Activated T-cell treated with anti-CD3 and anti-CD28 coated beads, Interleukin-2, amount 50 U/mL, for 72 hours (primary cell): ENCODE measurements at regions not wholly inside any gene's neighbourhood (a gene's known extent, or its start where the extent isn't known, plus 50 kb on each side); places are given as distances from the start of the nearest gene placed in this dataset.
"Not testable (repeated sequence)": the region's sequence is repeated elsewhere in the genome, so short reads cannot be mapped to it uniquely, and the experiment has no call there.

Source experiments
- ATAC-seq, 2 donors: fragments of 150-1000 bp; cut with Tn5 transposase; replicated peaks in 1 of 2; 2 replicates each; pipeline ENCODE4 v1.10.0; 2021; ENCODE audit warnings: moderate library complexity in 2 of 2, mild to moderate bottlenecking in 1 of 2
- DNase-seq, 2 donors: peaks; one replicate each; pipeline ENCODE4 v3.0.0; 2021 to 2022; ENCODE audit warnings: mixed read lengths in 1 of 2
- H3K27ac Mint-ChIP-seq: one replicate; pipeline ENCODE4 v1.8.0; 2022; ENCODE audit warnings: mild to moderate bottlenecking, moderate library complexity, mixed read lengths
- H3K27me3 Mint-ChIP-seq: one replicate; pipeline ENCODE4 v1.8.0; 2022; ENCODE audit warnings: low read depth, mixed read lengths
- H3K36me3 Mint-ChIP-seq, 2 donors: one replicate each; pipeline ENCODE4 v1.8.0; 2022; ENCODE audit warnings: mixed read lengths in 2 of 2, mild to moderate bottlenecking in 1 of 2; ENCODE audit not compliant: insufficient read depth in 2 of 2
- H3K4me1 Mint-ChIP-seq: one replicate; pipeline ENCODE4 v1.8.0; 2022; ENCODE audit warnings: low read depth, mixed read lengths
- H3K4me3 Mint-ChIP-seq, 2 donors: one replicate each; pipeline ENCODE4 v1.8.0; 2022; ENCODE audit warnings: mild to moderate bottlenecking in 2 of 2, mixed read lengths in 2 of 2, moderate library complexity in 2 of 2
- H3K9me3 Mint-ChIP-seq, 2 donors: one replicate each; pipeline ENCODE4 v1.8.0; 2022; ENCODE audit warnings: mixed read lengths in 2 of 2

GRCh38 chr4:71201057-71201456 lies 137.8 kb upstream of the SLC4A4 start:
- no peak for ATAC-seq
- no peak overlapping the region for H3K27ac Mint-ChIP-seq

GRCh38 chr4:71201817-71202576 lies 136.8 kb upstream of the SLC4A4 start:
- H3K4me1 Mint-ChIP-seq = peaks cover 5% of the 10 kb centered on the region
- H3K36me3 Mint-ChIP-seq = no peaks in the 10 kb centered on the region
- H3K9me3 Mint-ChIP-seq = no peaks in the 10 kb centered on the region
- H3K27ac Mint-ChIP-seq = no peak overlapping the region
- DNase-seq = no peak
- no peak for ATAC-seq
- H3K27me3 Mint-ChIP-seq = no peaks in the 10 kb centered on the region
- H3K4me3 Mint-ChIP-seq = no peak overlapping the region

More at GRCh38 chr4:71201057-71201456, 137.8 kb upstream of the SLC4A4 start:
- no peaks in the 10 kb centered on the region for H3K9me3 Mint-ChIP-seq
- DNase-seq = no peak
- peaks cover 3% of the 10 kb centered on the region for H3K27me3 Mint-ChIP-seq
- no peak overlapping the region for H3K4me3 Mint-ChIP-seq
- H3K4me1 Mint-ChIP-seq = peaks cover 5% of the 10 kb centered on the region
- no peaks in the 10 kb centered on the region for H3K36me3 Mint-ChIP-seq

GRCh38 chr4:71202705-71203104 lies 136.1 kb upstream of the SLC4A4 start:
- Mint-ChIP-seq H3K27me3 (no peaks in the 10 kb centered on the region), H3K9me3 (no peaks in the 10 kb centered on the region), H3K36me3 (no peaks in the 10 kb centered on the region), H3K27ac (no peak overlapping the region), H3K4me1 (peaks cover 5% of the 10 kb centered on the region), H3K4me3 (no peak overlapping the region)
- ATAC-seq (no peak), DNase-seq (no peak)

GRCh38 chr4:71204056-71204455 lies 134.8 kb upstream of the SLC4A4 start:
- Mint-ChIP-seq H3K27ac (no peak overlapping the region), H3K36me3 (no peaks in the 10 kb centered on the region), H3K4me3 (no peak overlapping the region), H3K4me1 (peaks cover 3% of the 10 kb centered on the region), H3K27me3 (no peaks in the 10 kb centered on the region), H3K9me3 (no peaks in the 10 kb centered on the region)
- DNase-seq = no peak
- no peak for ATAC-seq

GRCh38 chr4:71206763-71207162 lies 132.1 kb upstream of the SLC4A4 start:
- Mint-ChIP-seq H3K27me3 (no peaks in the 10 kb centered on the region), H3K4me3 (no peak overlapping the region), H3K36me3 (no peaks in the 10 kb centered on the region), H3K4me1 (no peaks in the 10 kb centered on the region), H3K9me3 (no peaks in the 10 kb centered on the region), H3K27ac (no peak overlapping the region)
- ATAC-seq = no peak
- DNase-seq = no peak

DNA sequence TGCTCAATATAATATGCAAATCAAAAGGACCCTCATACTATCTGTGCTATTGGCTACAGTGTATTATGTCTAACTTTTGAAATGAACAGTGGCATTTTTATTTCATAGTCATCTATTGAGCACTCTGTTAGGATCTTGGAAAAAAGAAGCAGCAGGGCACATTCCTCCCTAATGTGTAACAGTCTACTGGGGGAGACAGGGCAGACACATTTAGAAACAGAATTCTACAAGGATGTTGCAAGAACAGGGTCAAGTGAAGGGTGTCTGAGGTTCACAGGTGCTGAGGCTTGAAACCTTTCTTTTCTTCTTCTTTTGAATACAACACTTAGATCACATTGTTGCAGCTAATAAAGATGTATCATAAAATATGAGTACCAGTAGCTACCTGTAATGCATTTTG lies 129.7 kb upstream of the SLC4A4 start:
- Mint-ChIP-seq H3K27me3 (no peaks in the 10 kb centered on the region), H3K27ac (no peak overlapping the region), H3K36me3 (no peaks in the 10 kb centered on the region), H3K4me3 (no peak overlapping the region), H3K9me3 (no peaks in the 10 kb centered on the region), H3K4me1 (no peaks in the 10 kb centered on the region)
- no peak for DNase-seq
- ATAC-seq = no peak

DNA sequence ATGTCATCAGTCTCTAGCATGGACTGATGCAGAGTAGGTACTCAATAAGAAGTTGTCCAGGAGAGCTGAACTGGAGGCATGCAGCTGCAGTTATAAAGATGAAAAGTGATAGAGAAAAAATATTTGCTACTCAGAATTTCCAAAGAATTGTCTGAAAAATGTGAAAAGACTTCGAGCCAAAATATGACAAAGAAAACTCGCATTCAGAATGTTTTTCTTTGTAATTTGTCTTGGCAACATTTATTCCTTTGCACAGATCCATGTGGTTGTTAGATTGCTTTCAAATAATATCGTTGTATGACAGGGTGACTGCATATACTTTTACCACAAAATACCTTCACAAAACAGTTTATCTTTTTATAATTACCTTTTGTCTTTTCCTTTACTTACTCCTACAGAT lies 128.0 kb upstream of the SLC4A4 start:
- H3K27ac Mint-ChIP-seq = no peak overlapping the region
- ATAC-seq = no peak
- no peaks in the 10 kb centered on the region for H3K36me3 Mint-ChIP-seq
- H3K27me3 Mint-ChIP-seq = no peaks in the 10 kb centered on the region
- no peak for DNase-seq
- no peaks in the 10 kb centered on the region for H3K4me1 Mint-ChIP-seq
- H3K4me3 Mint-ChIP-seq = no peak overlapping the region
- H3K9me3 Mint-ChIP-seq = no peaks in the 10 kb centered on the region

- DNase-seq (no peak), ATAC-seq (no peak)
- Mint-ChIP-seq H3K9me3 (no peaks in the 10 kb centered on the region), H3K27me3 (no peaks in the 10 kb centered on the region), H3K27ac (no peak overlapping the region), H3K36me3 (no peaks in the 10 kb centered on the region), H3K4me3 (no peak overlapping the region), H3K4me1 (no peaks in the 10 kb centered on the region)
These were observed 127.1 kb upstream of the SLC4A4 start for GRCh38 chr4:71211748-71212147.

DNA sequence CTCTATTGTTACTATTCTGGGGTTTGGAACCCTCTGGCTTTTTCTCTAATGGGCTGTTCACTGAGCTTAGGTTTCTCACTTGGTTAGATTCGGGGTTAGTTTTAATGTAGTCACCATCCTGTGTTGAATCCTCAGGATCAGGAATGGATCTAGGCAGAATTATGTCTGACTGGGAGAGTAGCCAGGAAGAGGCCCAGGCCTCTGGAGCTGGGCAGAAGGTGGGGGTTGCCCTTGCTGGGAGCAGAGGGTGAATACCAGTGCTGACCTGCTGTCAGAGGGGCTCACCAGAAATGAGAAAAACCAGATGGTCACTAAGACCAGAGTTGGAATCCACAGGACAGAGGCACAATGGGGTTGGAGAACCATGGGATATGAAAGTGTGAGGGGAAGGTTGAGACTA lies 126.6 kb upstream of the SLC4A4 start:
- ATAC-seq = no peak
- H3K36me3 Mint-ChIP-seq = no peaks in the 10 kb centered on the region
- H3K4me3 Mint-ChIP-seq = no peak overlapping the region
- DNase-seq = no peak
- H3K27me3 Mint-ChIP-seq = no peaks in the 10 kb centered on the region
- no peaks in the 10 kb centered on the region for H3K4me1 Mint-ChIP-seq
- no peaks in the 10 kb centered on the region for H3K9me3 Mint-ChIP-seq
- no peak overlapping the region for H3K27ac Mint-ChIP-seq

DNA sequence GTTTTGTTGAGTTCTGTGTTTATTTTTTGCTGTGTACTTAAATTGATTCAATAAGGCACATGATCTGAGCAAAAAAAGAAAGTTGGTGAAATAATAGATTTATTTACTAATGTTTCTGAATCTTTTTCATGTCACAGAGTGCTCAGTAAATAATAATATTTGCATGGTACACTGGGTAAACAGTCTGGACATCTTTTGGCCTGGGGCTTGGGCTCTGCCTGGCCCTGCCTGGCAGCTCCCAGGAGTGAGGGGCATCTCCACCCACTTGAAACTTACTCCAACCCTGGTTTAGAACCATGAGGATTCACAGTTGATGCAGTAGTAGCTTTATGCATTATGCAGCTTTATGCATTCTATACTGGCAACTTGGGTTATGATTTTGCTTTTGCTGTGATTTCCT lies 124.2 kb upstream of the SLC4A4 start:
- Mint-ChIP-seq H3K36me3 (no peaks in the 10 kb centered on the region), H3K27ac (no peak overlapping the region), H3K27me3 (no peaks in the 10 kb centered on the region), H3K4me3 (no peak overlapping the region), H3K4me1 (no peaks in the 10 kb centered on the region), H3K9me3 (no peaks in the 10 kb centered on the region)
- no peak for ATAC-seq
- DNase-seq = no peak

- Mint-ChIP-seq H3K4me3 (no peak overlapping the region), H3K27ac (no peak overlapping the region), H3K27me3 (no peaks in the 10 kb centered on the region), H3K9me3 (no peaks in the 10 kb centered on the region), H3K36me3 (no peaks in the 10 kb centered on the region), H3K4me1 (no peaks in the 10 kb centered on the region)
- ATAC-seq (no peak), DNase-seq (no peak)
These were observed 122.4 kb upstream of the SLC4A4 start for GRCh38 chr4:71216316-71216959.

DNA sequence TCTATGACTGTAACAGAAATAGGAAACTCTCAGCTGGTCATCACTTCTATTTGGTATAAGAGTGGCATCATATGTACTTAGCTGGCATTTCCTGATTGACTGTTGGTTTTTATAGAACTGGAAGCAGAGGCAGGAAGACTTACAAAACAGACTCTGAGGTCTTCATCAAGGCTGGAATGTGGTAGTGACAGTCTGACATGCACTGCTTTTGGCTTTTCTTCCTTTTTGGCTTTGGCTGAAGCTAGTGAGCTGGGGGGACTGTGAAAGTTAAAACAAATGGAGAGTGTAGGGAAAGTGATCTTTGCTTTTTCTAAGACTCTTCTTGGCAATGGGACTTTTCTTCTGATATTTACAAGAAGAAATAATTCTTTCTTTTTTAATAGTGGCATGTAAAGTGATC lies 121.1 kb upstream of the SLC4A4 start:
- Mint-ChIP-seq H3K4me1 (no peaks in the 10 kb centered on the region), H3K27ac (no peak overlapping the region), H3K9me3 (no peaks in the 10 kb centered on the region), H3K4me3 (no peak overlapping the region), H3K36me3 (no peaks in the 10 kb centered on the region), H3K27me3 (no peaks in the 10 kb centered on the region)
- DNase-seq = no peak
- ATAC-seq = no peak

DNA sequence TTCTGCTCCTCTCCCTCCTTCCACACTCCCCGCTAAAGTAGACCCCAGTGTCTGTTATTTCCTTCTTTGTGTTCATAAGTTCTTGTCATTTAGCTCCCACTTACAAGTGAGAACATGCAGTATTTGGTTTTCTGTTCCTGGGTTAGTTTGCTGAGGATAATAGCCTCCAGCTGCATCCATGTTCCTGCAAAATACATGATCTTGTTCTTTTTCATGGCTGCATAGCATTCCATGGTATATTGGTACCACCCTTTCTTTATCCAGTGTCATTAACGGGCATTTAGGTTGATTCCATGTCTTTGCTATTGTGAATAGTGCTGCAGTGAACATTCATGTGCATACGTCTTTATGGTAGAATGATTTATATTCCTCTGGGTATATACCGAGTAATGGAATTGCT lies 118.0 kb upstream of the SLC4A4 start:
- H3K27ac Mint-ChIP-seq, H3K9me3 Mint-ChIP-seq, DNase-seq, H3K4me3 Mint-ChIP-seq, H3K36me3 Mint-ChIP-seq, H3K4me1 Mint-ChIP-seq, H3K27me3 Mint-ChIP-seq, ATAC-seq: not testable (repeated sequence)
